ENCODE measurements at regions not wholly inside any gene's neighbourhood (a gene's known extent, or its start where the extent isn't known, plus 50 kb on each side); places are given as distances from the start of the nearest gene placed in this dataset.

GRCh38 chr13:80450386-80450785 lies 109.5 kb upstream of the SPRY2 start:
- ChIA-PET CTCF (interaction anchor here (1.0 to 1.1 kb wide), 2 partner anchors 11 to 13 kb away, joined by 3 read pairs; no protein-coding TSS in a partner anchor), POLR2A (no interaction called here)
- H3K36me3 Mint-ChIP-seq (ENCODE audit: insufficient read depth, unreplicated experiment), result no peaks in the 10 kb centered on the region

GRCh38 chr13:80448725-80449124 lies 107.8 kb upstream of the SPRY2 start:
- DNase-seq (ENCODE audit: unreplicated experiment), result no peak
- H3K36me3 Mint-ChIP-seq (ENCODE audit: insufficient read depth, unreplicated experiment), result no peaks in the 10 kb centered on the region
- BruUV-seq (replicated peaks), result no TSS peak
- ChIA-PET CTCF (interaction anchor here (0.7 to 1.2 kb wide), 3 partner anchors 11 to 98 kb away, joined by 3 to 6 read pairs (median 3); no protein-coding TSS in a partner anchor), POLR2A (interaction anchor here (0.7 to 0.8 kb wide), 2 partner anchors 14 to 25 kb away, joined by 3 to 4 read pairs; no protein-coding TSS in a partner anchor)
- no peak overlapping the region for H3K27ac Mint-ChIP-seq (ENCODE audit: low read depth, unreplicated experiment)
- intact Hi-C loops (cut with micrococcal nuclease), result no loop called here
- no peaks in the 10 kb centered on the region for H3K9me3 Mint-ChIP-seq (ENCODE audit: unreplicated experiment)
- H3K27me3 Mint-ChIP-seq (ENCODE audit: insufficient read depth, unreplicated experiment), result no peaks in the 10 kb centered on the region
- no peak overlapping the region for H3K4me3 Mint-ChIP-seq (ENCODE audit: unreplicated experiment)
- no peak for TF ChIP-seq CTCF (IDR thresholded peaks at IDR 0.05; ENCODE audit: unreplicated experiment)
- H3K4me1 Mint-ChIP-seq (ENCODE audit: insufficient read depth, unreplicated experiment), result peaks cover 11% of the 10 kb centered on the region

More at GRCh38 chr13:80450386-80450785, 109.5 kb upstream of the SPRY2 start:
- Mint-ChIP-seq H3K27me3 (ENCODE audit: insufficient read depth, unreplicated experiment) (no peaks in the 10 kb centered on the region), H3K4me3 (ENCODE audit: unreplicated experiment) (no peak overlapping the region), H3K27ac (ENCODE audit: low read depth, unreplicated experiment) (no peak overlapping the region), H3K4me1 (ENCODE audit: insufficient read depth, unreplicated experiment) (peaks cover 14% of the 10 kb centered on the region), H3K9me3 (ENCODE audit: unreplicated experiment) (no peaks in the 10 kb centered on the region)
- no peak for TF ChIP-seq CTCF (IDR thresholded peaks at IDR 0.05; ENCODE audit: unreplicated experiment)
- BruUV-seq (replicated peaks), result no TSS peak
- intact Hi-C loops (cut with micrococcal nuclease), result no loop called here
- no peak for DNase-seq (ENCODE audit: unreplicated experiment)

GRCh38 chr13:80447747-80448146 lies 106.8 kb upstream of the SPRY2 start:
- no peak for TF ChIP-seq CTCF (IDR thresholded peaks at IDR 0.05; ENCODE audit: unreplicated experiment)
- CTCF ChIA-PET, result interaction anchor here (0.6 kb wide), 1 partner anchor 95 kb away, joined by 3 read pairs; no protein-coding TSS in a partner anchor
- Mint-ChIP-seq H3K27me3 (ENCODE audit: insufficient read depth, unreplicated experiment) (no peaks in the 10 kb centered on the region), H3K9me3 (ENCODE audit: unreplicated experiment) (peaks cover 5% of the 10 kb centered on the region), H3K4me1 (ENCODE audit: insufficient read depth, unreplicated experiment) (peaks cover 12% of the 10 kb centered on the region), H3K36me3 (ENCODE audit: insufficient read depth, unreplicated experiment) (no peaks in the 10 kb centered on the region), H3K27ac (ENCODE audit: low read depth, unreplicated experiment) (no peak overlapping the region), H3K4me3 (ENCODE audit: unreplicated experiment) (no peak overlapping the region)
- BruUV-seq (replicated peaks), result no TSS peak
- intact Hi-C loops (cut with micrococcal nuclease), result no loop called here
- no peak for DNase-seq (ENCODE audit: unreplicated experiment)
- POLR2A ChIA-PET, result no interaction called here

GRCh38 chr13:80444240-80445015 lies 103.5 kb upstream of the SPRY2 start:
- Mint-ChIP-seq H3K36me3 (ENCODE audit: insufficient read depth, unreplicated experiment) (no peaks in the 10 kb centered on the region), H3K27me3 (ENCODE audit: insufficient read depth, unreplicated experiment) (no peaks in the 10 kb centered on the region), H3K9me3 (ENCODE audit: unreplicated experiment) (peaks cover 12% of the 10 kb centered on the region), H3K27ac (ENCODE audit: low read depth, unreplicated experiment) (no peak overlapping the region), H3K4me1 (ENCODE audit: insufficient read depth, unreplicated experiment) (peaks cover 19% of the 10 kb centered on the region), H3K4me3 (ENCODE audit: unreplicated experiment) (no peak overlapping the region)
- no TSS peak for BruUV-seq (replicated peaks)
- peak; percentile 20 for DNase-seq (ENCODE audit: unreplicated experiment)
- ChIA-PET POLR2A (interaction anchor here (1.1 kb wide), 1 partner anchor 9 kb away, joined by 3 read pairs; no protein-coding TSS in a partner anchor), CTCF (no interaction called here)
- no peak for TF ChIP-seq CTCF (IDR thresholded peaks at IDR 0.05; ENCODE audit: unreplicated experiment)
- intact Hi-C loops (cut with micrococcal nuclease), result no loop called here
